ENCODE measurements at regions not wholly inside any gene's neighbourhood (a gene's known extent, or its start where the extent isn't known, plus 50 kb on each side); places are given as distances from the start of the nearest gene placed in this dataset.

DNA sequence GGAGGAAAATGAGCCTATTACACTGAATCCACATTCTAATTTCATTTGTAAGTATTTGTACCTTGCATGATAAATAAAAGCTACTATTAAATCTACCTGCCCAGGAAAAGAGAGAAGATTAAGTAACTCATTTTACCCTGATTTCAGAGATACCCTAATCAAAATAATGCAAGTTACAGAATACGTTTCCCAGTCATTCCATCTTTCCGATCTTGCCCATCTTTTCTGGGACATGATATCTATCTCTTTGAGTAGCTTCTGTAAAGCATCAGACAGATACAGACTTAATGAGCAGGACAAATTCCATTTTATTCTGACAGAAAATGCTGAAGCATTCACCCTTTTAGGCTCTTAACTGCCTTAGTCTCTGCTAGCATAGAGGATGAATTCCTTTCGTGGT, 56.6 kb downstream of the SPRY2 start:
- no peaks in the 10 kb centered on the region for H3K36me3 Mint-ChIP-seq (ENCODE audit: low read depth)
- peaks cover 4% of the 10 kb centered on the region for H3K9me3 Mint-ChIP-seq
- no peak for DNase-seq (ENCODE audit: low spot score)
- no peaks in the 10 kb centered on the region for H3K4me1 Mint-ChIP-seq (ENCODE audit: low read depth)
- no peak overlapping the region for H3K4me3 Mint-ChIP-seq
- H3K27me3 Mint-ChIP-seq (ENCODE audit: insufficient read depth) = no peaks in the 10 kb centered on the region
- H3K27ac Mint-ChIP-seq = no peak overlapping the region
- intact Hi-C loops (cut with micrococcal nuclease) = no loop called here

DNA sequence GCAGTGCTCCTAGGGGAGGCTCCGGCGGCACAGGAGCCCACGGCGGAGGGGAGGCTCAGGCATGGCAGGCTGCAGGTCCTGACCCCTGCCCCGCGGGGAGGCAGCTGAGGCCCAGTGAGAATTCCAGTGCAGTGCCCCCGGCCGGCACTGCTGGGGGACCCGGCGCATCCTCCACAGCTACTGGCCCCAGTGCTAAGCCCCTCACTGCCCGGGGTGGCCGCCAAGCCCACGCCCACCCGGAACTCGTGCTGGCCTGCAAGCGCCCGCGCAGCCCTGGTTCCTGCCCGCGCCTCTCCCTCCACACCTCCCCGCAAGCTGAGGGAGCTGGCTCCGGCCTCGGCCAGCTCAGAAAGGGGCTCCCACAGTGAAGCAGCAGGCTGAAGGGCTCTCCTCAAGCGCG, 62.2 kb downstream of the SPRY2 start:
- intact Hi-C loops (cut with micrococcal nuclease) = no loop called here
- no peak for DNase-seq (ENCODE audit: low spot score)
- peaks cover 10% of the 10 kb centered on the region for H3K9me3 Mint-ChIP-seq
- H3K4me3 Mint-ChIP-seq = no peak overlapping the region
- no peak overlapping the region for H3K27ac Mint-ChIP-seq
- H3K36me3 Mint-ChIP-seq (ENCODE audit: low read depth) = no peaks in the 10 kb centered on the region
- no peaks in the 10 kb centered on the region for H3K4me1 Mint-ChIP-seq (ENCODE audit: low read depth)
- H3K27me3 Mint-ChIP-seq (ENCODE audit: insufficient read depth) = no peaks in the 10 kb centered on the region

DNA sequence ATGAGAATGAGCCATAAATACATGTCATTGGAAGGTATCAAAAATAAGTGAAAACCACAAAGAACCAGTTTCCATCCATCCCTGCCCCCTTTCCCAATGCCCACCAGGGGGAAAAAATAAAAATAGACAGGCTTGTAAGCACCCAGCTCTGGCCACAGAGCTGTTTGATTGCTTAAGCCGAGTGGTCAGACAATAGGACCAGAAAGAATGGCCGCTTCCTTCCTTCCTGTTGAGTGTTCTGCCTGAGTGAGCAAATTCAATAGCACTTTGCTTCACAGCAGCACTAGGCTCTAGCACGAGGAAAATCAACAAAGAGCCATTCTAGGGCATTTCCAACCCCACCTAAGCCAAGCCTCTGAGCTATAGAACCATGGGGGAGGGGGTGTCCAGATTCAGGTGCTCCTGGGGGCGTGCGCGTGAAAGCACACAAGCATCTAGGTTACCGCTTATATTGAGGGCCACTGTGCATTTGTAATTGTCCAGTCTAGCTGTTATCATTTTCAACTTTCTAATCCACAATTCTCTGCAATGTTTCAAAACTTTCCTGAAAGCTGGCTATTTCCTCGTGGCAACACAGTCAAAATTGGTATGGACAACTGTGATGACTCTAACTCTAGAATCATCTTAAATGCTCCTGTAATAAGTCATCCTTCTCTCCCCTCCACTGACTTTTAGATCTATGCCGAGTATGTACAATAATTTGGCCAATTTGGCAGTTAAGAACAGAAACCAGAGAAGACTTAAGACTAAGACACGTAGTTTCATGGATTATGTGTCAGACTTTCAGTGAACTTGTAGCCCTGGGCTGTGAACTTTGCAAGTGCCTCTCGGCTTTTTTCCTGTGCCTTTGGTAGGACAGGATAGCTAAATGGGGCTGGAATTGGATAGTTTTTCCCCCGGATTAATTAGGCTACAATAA, 64.3 kb downstream of the SPRY2 start:
- Mint-ChIP-seq H3K27me3 (ENCODE audit: insufficient read depth) (no peaks in the 10 kb centered on the region), H3K9me3 (peaks cover 9% of the 10 kb centered on the region), H3K4me1 (ENCODE audit: low read depth) (no peaks in the 10 kb centered on the region), H3K36me3 (ENCODE audit: low read depth) (no peaks in the 10 kb centered on the region), H3K4me3 (no peak overlapping the region), H3K27ac (no peak overlapping the region)
- intact Hi-C loops (cut with micrococcal nuclease) = no loop called here
- DNase-seq (ENCODE audit: low spot score) = no peak

- intact Hi-C loops (cut with micrococcal nuclease) = no loop called here
- Mint-ChIP-seq H3K4me1 (ENCODE audit: low read depth) (no peaks in the 10 kb centered on the region), H3K36me3 (ENCODE audit: low read depth) (no peaks in the 10 kb centered on the region), H3K9me3 (peaks cover 9% of the 10 kb centered on the region), H3K27me3 (ENCODE audit: insufficient read depth) (no peaks in the 10 kb centered on the region), H3K4me3 (no peak overlapping the region), H3K27ac (no peak overlapping the region)
- DNase-seq (ENCODE audit: low spot score) = no peak
Observed at GRCh38 chr13:80274643-80275042, 66.3 kb downstream of the SPRY2 start.

- Mint-ChIP-seq H3K27ac (no peak overlapping the region), H3K9me3 (peaks cover 9% of the 10 kb centered on the region), H3K4me3 (no peak overlapping the region), H3K36me3 (ENCODE audit: low read depth) (no peaks in the 10 kb centered on the region), H3K27me3 (ENCODE audit: insufficient read depth) (no peaks in the 10 kb centered on the region), H3K4me1 (ENCODE audit: low read depth) (no peaks in the 10 kb centered on the region)
- no peak for DNase-seq (ENCODE audit: low spot score)
- intact Hi-C loops (cut with micrococcal nuclease) = no loop called here
Observed at GRCh38 chr13:80273718-80274117, 67.2 kb downstream of the SPRY2 start.

DNA sequence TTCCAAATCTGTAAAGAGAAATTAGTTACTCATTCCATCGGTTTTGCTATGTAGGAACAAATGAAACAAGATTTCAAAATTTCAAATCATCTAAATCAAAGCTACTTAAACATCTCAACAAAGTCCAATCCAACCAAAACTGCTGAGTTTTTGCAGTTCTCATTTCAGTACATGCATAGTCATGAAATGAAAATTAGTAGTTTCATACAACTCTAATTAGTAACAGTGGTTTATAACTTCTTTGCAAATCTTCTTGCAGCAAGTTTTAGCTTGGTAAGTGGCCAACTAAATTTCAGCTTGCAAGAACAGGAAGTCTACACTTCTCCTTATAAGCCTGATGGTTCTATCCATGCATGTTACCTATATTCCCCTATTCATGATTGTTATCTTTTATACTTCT, 75.6 kb downstream of the SPRY2 start:
- Mint-ChIP-seq H3K4me3 (no peak overlapping the region), H3K27ac (no peak overlapping the region), H3K36me3 (ENCODE audit: low read depth) (no peaks in the 10 kb centered on the region), H3K27me3 (ENCODE audit: insufficient read depth) (no peaks in the 10 kb centered on the region), H3K4me1 (ENCODE audit: low read depth) (no peaks in the 10 kb centered on the region), H3K9me3 (peaks cover 21% of the 10 kb centered on the region)
- DNase-seq (ENCODE audit: low spot score) = no peak
- intact Hi-C loops (cut with micrococcal nuclease) = no loop called here

DNA sequence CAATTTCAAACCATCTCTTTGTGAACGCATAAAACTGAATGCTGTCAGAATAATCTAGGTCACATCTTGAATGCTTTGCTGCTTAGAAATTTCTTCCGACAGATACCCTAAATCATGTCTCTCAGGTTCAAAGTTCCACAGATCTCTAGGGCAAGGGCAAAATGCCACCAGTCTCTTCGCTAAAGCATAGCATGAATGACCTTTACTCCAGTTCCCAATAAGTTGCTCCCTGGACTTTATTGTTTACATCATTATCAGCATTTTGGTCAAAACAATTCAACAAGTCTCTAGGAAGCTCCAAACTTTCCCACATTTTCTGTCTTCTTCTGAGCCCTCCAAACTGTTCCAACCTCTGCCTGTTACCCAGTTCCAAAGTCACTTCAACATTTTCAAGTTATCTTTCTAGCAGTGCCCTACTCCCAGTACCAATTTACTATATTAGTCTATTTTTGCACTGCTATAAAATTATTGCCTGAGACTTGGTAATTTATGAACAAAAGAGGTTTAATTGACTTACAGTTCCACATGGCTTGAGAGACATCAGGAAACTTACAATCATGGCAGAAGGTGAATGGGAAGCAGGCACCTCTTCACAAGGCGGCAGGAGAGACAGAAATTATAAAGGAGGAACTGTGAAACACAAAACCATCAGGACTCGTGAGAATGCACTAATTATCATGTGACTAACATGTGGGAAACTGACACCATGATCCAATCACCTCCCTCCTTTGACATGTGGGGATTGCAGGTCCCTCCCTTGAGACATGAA, 77.0 kb downstream of the SPRY2 start:
- no peaks in the 10 kb centered on the region for H3K4me1 Mint-ChIP-seq (ENCODE audit: low read depth)
- no peaks in the 10 kb centered on the region for H3K27me3 Mint-ChIP-seq (ENCODE audit: insufficient read depth)
- no peak overlapping the region for H3K4me3 Mint-ChIP-seq
- intact Hi-C loops (cut with micrococcal nuclease) = no loop called here
- DNase-seq (ENCODE audit: low spot score) = no peak
- no peaks in the 10 kb centered on the region for H3K36me3 Mint-ChIP-seq (ENCODE audit: low read depth)
- H3K9me3 Mint-ChIP-seq = peaks cover 21% of the 10 kb centered on the region
- no peak overlapping the region for H3K27ac Mint-ChIP-seq

DNA sequence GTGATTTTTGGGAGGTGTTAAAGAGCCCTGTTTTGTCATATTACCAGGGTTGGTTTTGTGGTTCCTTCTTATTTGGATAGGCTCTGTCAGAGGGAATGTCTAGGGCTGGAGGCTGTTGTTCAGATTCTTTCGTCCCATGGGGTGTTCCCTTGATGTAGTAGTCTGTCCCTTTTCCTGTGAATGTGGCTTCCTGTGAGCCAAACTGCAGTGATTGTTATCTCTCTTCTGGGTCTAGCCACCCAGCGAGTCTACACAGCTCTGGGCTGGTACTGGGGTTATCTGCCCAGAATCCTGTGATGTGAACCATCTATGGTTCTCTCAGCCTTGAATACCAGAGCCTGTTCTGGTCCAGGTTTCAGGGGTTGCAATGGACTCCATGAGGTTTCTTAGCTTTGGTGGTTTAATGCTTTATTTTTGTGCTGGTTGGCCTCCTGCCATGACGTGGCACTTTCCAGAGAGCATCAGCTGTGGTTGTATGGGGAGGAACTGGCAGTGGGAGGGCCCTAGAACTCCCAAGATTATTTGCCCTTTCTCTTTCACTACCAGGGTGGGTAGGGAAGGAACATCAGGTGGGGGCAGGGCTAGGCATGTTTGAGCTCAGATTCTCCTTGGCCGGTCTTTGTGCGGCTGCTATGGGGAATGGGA, 78.8 kb downstream of the SPRY2 start:
- H3K36me3 Mint-ChIP-seq (ENCODE audit: low read depth) = no peaks in the 10 kb centered on the region
- no peak overlapping the region for H3K27ac Mint-ChIP-seq
- H3K4me1 Mint-ChIP-seq (ENCODE audit: low read depth) = no peaks in the 10 kb centered on the region
- no peak for DNase-seq (ENCODE audit: low spot score)
- no peaks in the 10 kb centered on the region for H3K27me3 Mint-ChIP-seq (ENCODE audit: insufficient read depth)
- intact Hi-C loops (cut with micrococcal nuclease) = no loop called here
- H3K4me3 Mint-ChIP-seq = no peak overlapping the region
- peaks cover 21% of the 10 kb centered on the region for H3K9me3 Mint-ChIP-seq

GRCh38 chr13:80259159-80259558, 81.8 kb downstream of the SPRY2 start:
- H3K9me3 Mint-ChIP-seq = peaks cover 21% of the 10 kb centered on the region
- no peaks in the 10 kb centered on the region for H3K36me3 Mint-ChIP-seq (ENCODE audit: low read depth)
- H3K4me1 Mint-ChIP-seq (ENCODE audit: low read depth) = no peaks in the 10 kb centered on the region
- H3K4me3 Mint-ChIP-seq = no peak overlapping the region
- no peaks in the 10 kb centered on the region for H3K27me3 Mint-ChIP-seq (ENCODE audit: insufficient read depth)
- H3K27ac Mint-ChIP-seq = no peak overlapping the region
- intact Hi-C loops (cut with micrococcal nuclease) = no loop called here
- DNase-seq (ENCODE audit: low spot score) = no peak

- Mint-ChIP-seq H3K27me3 (ENCODE audit: insufficient read depth) (no peaks in the 10 kb centered on the region), H3K9me3 (peaks cover 4% of the 10 kb centered on the region), H3K4me3 (no peak overlapping the region), H3K36me3 (ENCODE audit: low read depth) (no peaks in the 10 kb centered on the region), H3K27ac (no peak overlapping the region), H3K4me1 (ENCODE audit: low read depth) (no peaks in the 10 kb centered on the region)
- no peak for DNase-seq (ENCODE audit: low spot score)
- intact Hi-C loops (cut with micrococcal nuclease) = no loop called here
Observed at GRCh38 chr13:80256352-80256932, 84.5 kb downstream of the SPRY2 start.

- Mint-ChIP-seq H3K27me3 (ENCODE audit: insufficient read depth) (no peaks in the 10 kb centered on the region), H3K4me3 (no peak overlapping the region), H3K4me1 (ENCODE audit: low read depth) (no peaks in the 10 kb centered on the region), H3K9me3 (no peaks in the 10 kb centered on the region), H3K36me3 (ENCODE audit: low read depth) (no peaks in the 10 kb centered on the region), H3K27ac (no peak overlapping the region)
- no peak for DNase-seq (ENCODE audit: low spot score)
- intact Hi-C loops (cut with micrococcal nuclease) = no loop called here
Observed at GRCh38 chr13:80255946-80256345, 85.0 kb downstream of the SPRY2 start.

- Mint-ChIP-seq H3K4me3 (no peak overlapping the region), H3K4me1 (ENCODE audit: low read depth) (no peaks in the 10 kb centered on the region), H3K27me3 (ENCODE audit: insufficient read depth) (no peaks in the 10 kb centered on the region), H3K9me3 (no peaks in the 10 kb centered on the region), H3K27ac (no peak overlapping the region), H3K36me3 (ENCODE audit: low read depth) (no peaks in the 10 kb centered on the region)
- intact Hi-C loops (cut with micrococcal nuclease) = no loop called here
- no peak for DNase-seq (ENCODE audit: low spot score)
Observed at GRCh38 chr13:80251403-80251802, 89.5 kb downstream of the SPRY2 start.

Data from activated T-helper 1 cell treated with anti-CD3 and anti-CD28 coated beads, Interleukin-12 subunit alpha, Interleukin-12 subunit beta, Interleukin-2, Interleukin-4 antibody, amounts not matched to agents 30 ng/mL and 10 ng/mL and 1 ng/mL, durations not matched to agents 14 hours and 24 hours and 36 hours (primary cell).